ENCODE measurements at regions not wholly inside any gene's neighbourhood (a gene's known extent, or its start where the extent isn't known, plus 50 kb on each side); places are given as distances from the start of the nearest gene placed in this dataset.

GRCh38 chr1:56255516-56256152 lies 323.7 kb downstream of the PLPP3 start:
- TF ChIP-seq TAF1 (IDR thresholded peaks at IDR 0.05; ENCODE audit: low read depth, low read length) (no peak), POLR2AphosphoS5 (IDR thresholded peaks at IDR 0.05; ENCODE audit: low read depth, low read length) (no peak), POU2F2 (IDR thresholded peaks at IDR 0.05; ENCODE audit: low read depth, low read length) (no peak), POLR2A (IDR thresholded peaks at IDR 0.05; ENCODE audit: low read depth, low read length) (no peak)
